Retinal pigment epithelial cell (primary cell): ENCODE measurements at regions not wholly inside any gene's neighbourhood (a gene's known extent, or its start where the extent isn't known, plus 50 kb on each side); places are given as distances from the start of the nearest gene placed in this dataset.

ENCODE experiments used
- DNase-seq: peaks from one replicate; pipeline ENCODE4 v3.0.0-alpha.2; 2010; ENCODE audit warnings: low read depth
- H3K4me3 ChIP-seq: 2 replicates; pipeline ENCODE4 v1.5.1; 2011; ENCODE audit warnings: mild to moderate bottlenecking, low read length, control low read depth, moderate library complexity
- TF ChIP-seq, protein P1 (sequence below): conservative IDR thresholded peaks from 2 replicates; pipeline ENCODE4 v1.5.1; 2011; ENCODE audit warnings: low read depth, low read length, control low read depth, inconsistent platforms

DNA sequence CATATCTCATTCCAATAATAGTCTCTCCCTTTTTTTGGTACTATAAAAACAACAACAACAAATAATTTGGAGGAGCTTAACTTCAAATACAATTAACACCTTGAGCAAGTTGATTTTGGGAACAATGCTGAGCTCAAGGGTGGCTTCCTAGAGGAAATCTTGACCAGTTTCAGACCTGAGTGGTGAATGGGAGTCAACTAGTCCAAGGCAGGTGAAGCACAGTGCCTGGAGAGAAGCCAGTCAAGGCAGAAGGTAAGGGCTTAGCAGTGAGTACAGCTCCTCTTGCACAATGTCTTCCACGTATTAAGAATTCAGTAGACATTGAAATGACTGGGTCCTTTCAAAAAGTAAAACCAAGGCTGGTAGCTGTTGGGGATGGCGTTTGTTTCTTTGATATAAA lies 444.8 kb downstream of the ATP23 start:
- DNase-seq = no peak
- no peak overlapping the region for H3K4me3 ChIP-seq
- TF ChIP-seq, protein P1, sequence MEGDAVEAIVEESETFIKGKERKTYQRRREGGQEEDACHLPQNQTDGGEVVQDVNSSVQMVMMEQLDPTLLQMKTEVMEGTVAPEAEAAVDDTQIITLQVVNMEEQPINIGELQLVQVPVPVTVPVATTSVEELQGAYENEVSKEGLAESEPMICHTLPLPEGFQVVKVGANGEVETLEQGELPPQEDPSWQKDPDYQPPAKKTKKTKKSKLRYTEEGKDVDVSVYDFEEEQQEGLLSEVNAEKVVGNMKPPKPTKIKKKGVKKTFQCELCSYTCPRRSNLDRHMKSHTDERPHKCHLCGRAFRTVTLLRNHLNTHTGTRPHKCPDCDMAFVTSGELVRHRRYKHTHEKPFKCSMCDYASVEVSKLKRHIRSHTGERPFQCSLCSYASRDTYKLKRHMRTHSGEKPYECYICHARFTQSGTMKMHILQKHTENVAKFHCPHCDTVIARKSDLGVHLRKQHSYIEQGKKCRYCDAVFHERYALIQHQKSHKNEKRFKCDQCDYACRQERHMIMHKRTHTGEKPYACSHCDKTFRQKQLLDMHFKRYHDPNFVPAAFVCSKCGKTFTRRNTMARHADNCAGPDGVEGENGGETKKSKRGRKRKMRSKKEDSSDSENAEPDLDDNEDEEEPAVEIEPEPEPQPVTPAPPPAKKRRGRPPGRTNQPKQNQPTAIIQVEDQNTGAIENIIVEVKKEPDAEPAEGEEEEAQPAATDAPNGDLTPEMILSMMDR = no peak

DNA sequence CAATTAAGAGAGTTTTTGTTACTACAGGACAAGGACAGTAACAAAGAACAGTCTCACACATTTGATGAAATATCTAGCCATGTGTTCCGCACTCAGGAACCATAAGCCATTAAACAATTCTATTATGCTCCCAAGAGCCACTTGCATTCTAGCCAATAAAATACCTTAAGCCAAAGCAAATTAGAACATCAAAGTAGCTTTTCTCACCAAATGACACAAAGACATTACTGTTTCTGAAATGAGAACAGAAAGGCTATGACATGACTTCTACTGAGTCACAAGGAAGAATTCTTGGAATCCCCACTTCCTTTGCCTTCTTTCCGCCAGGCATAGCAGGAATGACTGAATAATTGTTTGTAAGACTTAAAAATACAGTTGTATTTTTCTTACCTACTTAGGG lies 445.8 kb downstream of the ATP23 start:
- TF ChIP-seq, protein P1 = no peak
- peak; percentile 73 for DNase-seq
- H3K4me3 ChIP-seq = no peak overlapping the region

DNA sequence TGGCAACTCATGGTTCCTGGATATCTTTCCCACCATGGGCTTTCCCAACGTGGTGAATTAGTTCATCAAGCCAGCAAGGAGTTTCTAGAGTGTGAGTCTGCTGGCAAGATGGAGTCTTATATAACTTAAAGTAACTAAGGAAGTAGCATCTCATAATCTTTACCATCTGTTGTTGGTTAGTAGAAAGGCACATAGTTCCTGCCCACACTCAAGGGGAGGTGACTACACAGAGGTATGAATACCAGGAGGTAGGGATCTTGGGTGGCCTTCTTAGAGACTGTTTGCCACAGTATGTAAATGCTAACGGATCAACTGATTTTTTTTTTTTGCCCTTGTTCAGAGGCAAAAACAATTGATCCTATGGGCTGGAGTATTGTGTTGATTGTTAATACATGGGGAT lies 446.9 kb downstream of the ATP23 start:
- H3K4me3 ChIP-seq = no peak overlapping the region
- no peak for DNase-seq
- TF ChIP-seq, protein P1 = no peak

DNA sequence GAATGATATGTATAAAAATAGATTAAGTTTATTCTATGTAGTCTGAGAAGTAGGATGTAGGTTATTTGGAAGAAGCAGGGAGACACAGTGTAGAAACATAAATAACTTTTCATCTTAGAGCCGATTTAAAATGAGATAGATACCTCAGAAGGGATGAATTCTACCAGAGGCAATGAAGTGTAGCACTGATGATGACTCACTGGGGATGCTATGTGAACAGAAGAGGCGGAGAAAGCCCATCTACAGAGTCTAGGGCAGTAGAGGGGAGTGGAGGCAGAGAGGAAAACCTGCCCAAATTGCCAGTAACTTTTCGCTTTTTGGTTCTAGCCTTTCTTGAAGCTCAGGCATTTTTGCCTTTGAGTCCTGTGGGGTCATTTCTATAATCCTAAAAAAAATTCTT lies 451.8 kb downstream of the ATP23 start:
- TF ChIP-seq, protein P1 = no peak
- DNase-seq = no peak

DNA sequence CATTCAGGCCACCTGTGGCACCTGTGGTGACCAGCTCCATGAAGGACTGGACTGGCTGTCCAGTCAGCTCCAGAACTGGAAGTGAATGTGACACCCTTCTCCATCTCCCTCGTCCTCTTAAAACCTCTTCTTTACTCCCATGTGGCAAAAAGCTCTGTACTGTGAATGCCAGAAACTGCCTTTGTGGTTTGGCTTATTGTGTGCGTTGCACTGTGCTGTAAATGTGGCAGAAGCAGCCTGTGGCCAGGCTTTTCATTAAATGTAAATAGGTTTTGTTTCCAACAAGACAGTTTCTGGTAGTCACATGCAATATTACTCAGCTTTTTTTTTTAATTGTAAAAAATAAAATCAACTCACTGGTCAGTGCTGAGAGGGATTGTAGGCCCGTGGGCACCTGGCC lies 453.7 kb downstream of the ATP23 start:
- TF ChIP-seq, protein P1 = no peak
- no peak for DNase-seq
- H3K4me3 ChIP-seq = no peak overlapping the region

More for the DNA sequence above, 451.8 kb downstream of the ATP23 start:
- H3K4me3 ChIP-seq = no peak overlapping the region

DNA sequence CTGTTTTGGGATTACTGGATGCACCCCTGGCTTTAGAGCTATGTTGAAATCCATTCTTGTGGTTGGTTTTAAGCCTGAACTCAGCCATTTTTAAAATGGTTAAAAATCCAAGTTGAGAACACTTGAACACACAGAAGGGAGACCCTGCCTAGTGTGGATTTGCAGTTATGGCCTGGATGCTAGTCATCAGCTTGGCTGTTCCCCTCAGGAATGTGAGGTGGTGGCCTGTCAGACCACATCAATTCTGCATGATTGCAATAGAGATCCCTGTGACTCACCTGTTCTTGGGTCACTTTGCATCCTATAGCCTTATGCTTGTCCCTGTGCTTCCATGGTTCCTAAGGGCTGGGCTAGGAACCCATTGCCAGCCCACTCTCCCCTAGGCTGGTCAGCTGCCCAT lies 454.1 kb downstream of the ATP23 start:
- no peak overlapping the region for H3K4me3 ChIP-seq
- TF ChIP-seq, protein P1 = no peak
- no peak for DNase-seq

DNA sequence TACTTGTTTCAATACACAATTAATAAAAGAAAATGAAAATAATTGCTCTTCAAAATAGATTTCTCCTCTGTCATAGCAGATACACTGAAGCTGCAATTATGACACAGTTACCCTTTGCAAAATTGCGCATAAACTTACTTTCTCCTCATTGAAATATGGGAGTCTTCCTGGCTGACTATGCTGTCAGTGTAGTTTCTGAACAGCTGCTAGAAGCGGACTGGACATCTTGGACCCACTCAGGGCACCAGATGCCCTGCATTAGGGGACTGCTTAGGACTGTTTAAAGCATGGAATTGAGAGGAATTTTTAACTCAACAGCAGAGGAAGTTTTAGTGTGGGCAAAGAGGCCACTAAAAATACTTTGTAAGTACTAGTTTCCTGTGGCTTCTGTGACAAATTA lies 454.9 kb downstream of the ATP23 start:
- TF ChIP-seq, protein P1 = no peak
- H3K4me3 ChIP-seq = no peak overlapping the region
- no peak for DNase-seq
